ENCODE measurements at regions not wholly inside any gene's neighbourhood (a gene's known extent, or its start where the extent isn't known, plus 50 kb on each side); places are given as distances from the start of the nearest gene placed in this dataset.

DNA sequence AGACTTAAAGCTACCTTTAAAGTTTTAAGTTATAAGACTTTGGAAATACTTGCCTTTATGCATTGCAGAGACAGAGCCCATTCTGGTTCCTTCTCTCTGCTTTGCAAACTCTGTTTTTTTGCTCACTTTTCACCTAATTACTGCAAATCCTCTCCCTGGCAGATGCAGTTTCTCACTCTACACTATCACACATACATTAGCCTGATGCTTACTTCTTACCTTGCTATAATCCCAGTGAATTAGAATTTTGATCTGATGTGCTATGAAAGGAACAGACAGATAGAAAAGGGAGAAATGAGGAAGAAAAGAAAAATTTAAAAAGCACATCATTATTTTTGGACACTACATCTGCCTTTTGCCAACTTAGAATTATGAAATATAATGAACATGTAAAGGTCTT is 489.5 kb upstream of the EDIL3 start:
- TF ChIP-seq CTCF (IDR thresholded peaks at IDR 0.05) (no peak), POLR2A (IDR thresholded peaks at IDR 0.05) (no peak)
